ENCODE measurements at regions not wholly inside any gene's neighbourhood (a gene's known extent, or its start where the extent isn't known, plus 50 kb on each side); places are given as distances from the start of the nearest gene placed in this dataset.
A peak's percentile ranks its signal among the peaks of the same experiment; 100 is the strongest.
"Not testable (repeated sequence)": the region's sequence is repeated elsewhere in the genome, so short reads cannot be mapped to it uniquely, and the experiment has no call there.

DNA sequence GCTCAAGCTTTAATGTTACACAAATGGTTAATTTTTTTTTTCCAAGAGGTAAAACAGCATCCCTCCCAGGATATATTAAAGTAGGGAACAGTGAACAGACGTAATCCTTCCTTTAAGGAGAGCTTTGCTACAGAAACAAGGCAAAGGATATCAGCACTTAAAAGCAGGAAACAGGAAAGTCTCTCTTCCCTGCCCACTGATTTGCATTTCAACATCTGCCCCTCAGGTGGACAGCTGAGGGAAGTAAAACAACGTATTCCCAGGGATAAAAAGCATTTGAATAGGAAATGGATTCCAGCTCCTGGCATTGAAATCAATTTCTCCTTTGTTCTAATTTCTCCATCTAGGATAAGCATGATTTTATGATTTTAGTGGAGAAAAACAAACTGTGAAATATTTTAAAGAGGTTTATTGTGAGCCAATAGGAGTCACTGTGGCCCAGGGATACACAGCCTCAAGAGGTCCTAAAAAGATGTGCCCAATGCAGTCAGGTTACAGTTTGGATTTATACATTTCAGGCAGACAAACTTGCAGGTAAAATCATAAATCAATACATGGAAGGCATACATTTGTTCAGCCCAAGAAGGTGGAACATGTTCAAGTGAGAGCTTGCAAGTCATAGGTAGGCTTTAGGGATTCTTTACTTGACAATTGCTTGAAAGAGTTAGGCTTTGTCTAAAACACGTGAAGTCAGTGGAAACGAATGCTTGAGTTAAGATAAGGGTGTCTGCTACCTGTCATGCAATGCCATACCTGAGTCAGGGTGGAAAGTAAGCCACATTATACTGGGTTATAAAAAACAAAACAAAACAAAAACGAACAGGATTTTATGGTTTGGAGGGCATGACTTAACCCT is 286.2 kb upstream of the VWC2 start:
- Histone ChIP-seq H3K36me3 (ENCODE audit: control insufficient read depth, insufficient read depth, low read length) (no peaks in the 10 kb centered on the region), H3K27me3 (replicated peaks; ENCODE audit: control insufficient read depth, insufficient read depth, low read length) (no peaks in the 10 kb centered on the region), H3K4me3 (replicated peaks; ENCODE audit: low read depth, low read length) (no peak overlapping the region)
- TF ChIP-seq CTCF (IDR thresholded peaks at IDR 0.05; ENCODE audit: insufficient read depth, low read length, poor library complexity, severe bottlenecking), result peak; percentile 4
- no peak for DNase-seq (ENCODE audit: extremely low read depth, insufficient read length)

GRCh38 chr7:49487830-49488140 is 285.7 kb upstream of the VWC2 start:
- TF ChIP-seq CTCF (IDR thresholded peaks at IDR 0.05; ENCODE audit: insufficient read depth, low read length, poor library complexity, severe bottlenecking), result no peak
- no peaks in the 10 kb centered on the region for H3K27me3 ChIP-seq (replicated peaks; ENCODE audit: control insufficient read depth, insufficient read depth, low read length)
- no peak for DNase-seq (ENCODE audit: extremely low read depth, insufficient read length)
- H3K36me3 ChIP-seq (ENCODE audit: control insufficient read depth, insufficient read depth, low read length), result no peaks in the 10 kb centered on the region
- H3K4me3 ChIP-seq (replicated peaks; ENCODE audit: low read depth, low read length), result no peak overlapping the region

GRCh38 chr7:49488573-49488972 is 284.9 kb upstream of the VWC2 start:
- H3K36me3 ChIP-seq (ENCODE audit: control insufficient read depth, insufficient read depth, low read length), result no peaks in the 10 kb centered on the region

GRCh38 chr7:49497471-49497870 is 276.0 kb upstream of the VWC2 start:
- Histone ChIP-seq H3K4me3 (replicated peaks; ENCODE audit: low read depth, low read length) (no peak overlapping the region), H3K36me3 (ENCODE audit: control insufficient read depth, insufficient read depth, low read length) (no peaks in the 10 kb centered on the region), H3K27me3 (replicated peaks; ENCODE audit: control insufficient read depth, insufficient read depth, low read length) (peaks cover 1% of the 10 kb centered on the region; the same call in 1 of the 2 replicates)
- no peak for TF ChIP-seq CTCF (IDR thresholded peaks at IDR 0.05; ENCODE audit: insufficient read depth, low read length, poor library complexity, severe bottlenecking)
- no peak for DNase-seq (ENCODE audit: extremely low read depth, insufficient read length)

More at GRCh38 chr7:49488573-49488972, 284.9 kb upstream of the VWC2 start:
- H3K4me3 ChIP-seq (replicated peaks; ENCODE audit: low read depth, low read length), result no peak overlapping the region
- DNase-seq (ENCODE audit: extremely low read depth, insufficient read length), result no peak
- TF ChIP-seq CTCF (IDR thresholded peaks at IDR 0.05; ENCODE audit: insufficient read depth, low read length, poor library complexity, severe bottlenecking), result no peak
- no peaks in the 10 kb centered on the region for H3K27me3 ChIP-seq (replicated peaks; ENCODE audit: control insufficient read depth, insufficient read depth, low read length)

DNA sequence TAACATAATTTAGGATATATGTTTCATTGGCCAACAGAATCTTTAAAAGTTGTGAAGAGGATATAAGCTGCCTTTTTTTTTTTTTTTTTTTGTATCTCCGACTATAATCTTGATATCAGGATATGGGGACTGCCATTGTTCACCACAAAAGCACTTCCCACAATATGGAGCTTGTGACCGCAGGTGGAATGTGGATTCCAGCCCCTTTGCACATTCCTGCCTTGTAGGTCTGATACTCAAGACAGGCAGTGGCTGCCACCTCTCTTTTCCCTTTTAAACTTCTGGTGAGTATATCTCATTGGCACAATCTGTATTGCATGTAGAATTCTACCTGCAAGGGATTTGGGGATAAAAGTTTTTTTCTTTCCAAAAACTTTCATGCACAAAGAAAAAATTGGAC is 272.7 kb upstream of the VWC2 start:
- Histone ChIP-seq H3K27me3 (replicated peaks; ENCODE audit: control insufficient read depth, insufficient read depth, low read length) (no peaks in the 10 kb centered on the region; the same call in none of the 2 replicates), H3K4me3 (replicated peaks; ENCODE audit: low read depth, low read length) (no peak overlapping the region), H3K36me3 (ENCODE audit: control insufficient read depth, insufficient read depth, low read length) (no peaks in the 10 kb centered on the region)
- no peak for TF ChIP-seq CTCF (IDR thresholded peaks at IDR 0.05; ENCODE audit: insufficient read depth, low read length, poor library complexity, severe bottlenecking)
- no peak for DNase-seq (ENCODE audit: extremely low read depth, insufficient read length)

DNA sequence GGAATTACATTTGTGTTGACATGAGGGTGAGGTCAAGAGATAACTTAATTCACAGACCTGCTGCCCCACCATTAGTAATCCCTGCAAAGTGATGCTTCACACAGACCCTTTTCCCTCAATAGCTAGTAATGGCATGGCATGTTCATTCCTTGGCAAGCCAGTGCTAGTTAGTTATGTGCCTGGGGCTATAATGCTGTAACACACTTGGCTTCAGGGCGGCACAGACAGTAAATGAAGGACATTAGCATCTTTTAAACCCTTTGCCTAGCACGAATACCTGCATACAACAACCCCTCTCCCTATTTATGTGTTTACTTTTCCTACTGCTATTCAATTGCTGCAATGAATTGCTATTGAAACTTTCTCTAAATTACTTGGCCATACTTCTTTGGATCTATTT is 266.2 kb upstream of the VWC2 start:
- not testable (repeated sequence) for H3K4me3 ChIP-seq (replicated peaks; ENCODE audit: low read depth, low read length); DNase-seq (ENCODE audit: extremely low read depth, insufficient read length); H3K36me3 ChIP-seq (ENCODE audit: control insufficient read depth, insufficient read depth, low read length)

More for the DNA sequence above, 266.2 kb upstream of the VWC2 start:
- H3K27me3 ChIP-seq (replicated peaks; ENCODE audit: control insufficient read depth, insufficient read depth, low read length), result not testable (repeated sequence)
